B cell (primary cell): ENCODE measurements at regions not wholly inside any gene's neighbourhood (a gene's known extent, or its start where the extent isn't known, plus 50 kb on each side); places are given as distances from the start of the nearest gene placed in this dataset.

Experiments
- ATAC-seq: fragments of 200-7000 bp; cut with Tn5 transposase; one replicate; pipeline ENCODE4 v1.10.0; 2021; ENCODE audit warnings: low read depth, mild to moderate bottlenecking, moderate number of reproducible peaks, moderate library complexity
- CTCF ChIA-PET: fragments of 350-600 bp; sonication (Branson Sonifier 250); formaldehyde crosslinking; loops from one replicate; lab custom pipeline; 2021; ENCODE audit warnings: antibody characterized with exemption, inconsistent platforms; lab: Charles Lee
- POLR2A ChIA-PET: fragments of 350-600 bp; sonication (Branson Sonifier 250); formaldehyde crosslinking; loops from one replicate; lab custom pipeline; 2021; ENCODE audit warnings: antibody characterized with exemption; lab: Charles Lee
- DNase-seq: peaks from one replicate; pipeline ENCODE4 v3.0.0; 2013
- H2AFZ ChIP-seq: 2 replicates; pipeline ENCODE4 v1.6.1; 2012; ENCODE audit warnings: mild to moderate bottlenecking, low read depth, low read length; ENCODE audit not compliant: insufficient read depth, poor library complexity, severe bottlenecking
- H3K27ac ChIP-seq, 2 donors: 1 replicate in 1 of 2; 2 replicates in 1 of 2; pipeline ENCODE4 v1.5.1; 2012 to 2013; ENCODE audit warnings: low read length in 2 of 2, mild to moderate bottlenecking in 2 of 2, moderate library complexity in 1 of 2
- H3K27me3 ChIP-seq, 4 experiments: fragments of 200-600 bp in 1 of 4; sonication (generic) in 1 of 4; replicated peaks in 1 of 4; 1 replicate in 2 of 4; 2 replicates in 2 of 4; pipeline versions ENCODE4 v1.6.1 to v1.7.0; 2013 to 2016; ENCODE audit warnings: low read length in 3 of 4, mild to moderate bottlenecking in 2 of 4, mixed read lengths in 1 of 4, moderate library complexity in 1 of 4; ENCODE audit not compliant: insufficient read depth in 4 of 4, control insufficient read depth in 3 of 4; ENCODE audit errors: control extremely low read depth in 1 of 4
- H3K36me3 ChIP-seq, 2 experiments: replicated peaks in 1 of 2; 1 replicate in 1 of 2; 2 replicates in 1 of 2; pipeline versions ENCODE4 v1.6.1 to v1.7.1; 2013; ENCODE audit warnings: low read length in 1 of 2; ENCODE audit not compliant: insufficient read depth in 2 of 2, control insufficient read depth in 1 of 2; ENCODE audit errors: control extremely low read depth in 1 of 2, extremely low read depth in 1 of 2
- H3K4me1 ChIP-seq, 2 donors: fragments of 200-600 bp in 1 of 2; sonication (generic) in 1 of 2; 1 replicate in 1 of 2; 2 replicates in 1 of 2; pipeline versions ENCODE4 v1.5.1 to v1.6.1; 2013 to 2017; ENCODE audit warnings: low read length in 2 of 2; ENCODE audit not compliant: control insufficient read depth in 2 of 2, insufficient read depth in 2 of 2
- H3K4me2 ChIP-seq: replicated peaks from 2 replicates; pipeline ENCODE3; 2012; ENCODE audit warnings: mild to moderate bottlenecking, low read depth, low read length; ENCODE audit not compliant: poor library complexity, severe bottlenecking
- H3K4me3 ChIP-seq, 5 experiments: fragments of 200-600 bp in 1 of 5; sonication (generic) in 1 of 5; 1 replicate in 3 of 5; 2 replicates in 2 of 5; pipeline versions ENCODE4 v1.5.1 to v1.7.0; 2011 to 2016; ENCODE audit warnings: low read length in 4 of 5, mild to moderate bottlenecking in 4 of 5, low read depth in 2 of 5, control low read depth in 1 of 5, moderate library complexity in 1 of 5; ENCODE audit not compliant: insufficient read depth in 1 of 5; ENCODE audit errors: control extremely low read depth in 1 of 5, extremely low read depth in 1 of 5
- H3K79me2 ChIP-seq: fragments of 200-600 bp; sonication (generic); one replicate; pipeline ENCODE4 v1.6.0; 2016; ENCODE audit warnings: low read length; ENCODE audit not compliant: control insufficient read depth, insufficient read depth
- H3K9ac ChIP-seq: fragments of 200-600 bp; sonication (generic); 2 replicates; pipeline ENCODE4 v1.6.1; 2017; ENCODE audit warnings: mild to moderate bottlenecking, low read length, moderate library complexity
- H3K9me3 ChIP-seq, 3 donors: one replicate each; pipeline versions ENCODE4 v1.6.1 to v1.7.1; 2013; ENCODE audit warnings: low read length in 2 of 3; ENCODE audit not compliant: control insufficient read depth in 2 of 3, insufficient read depth in 1 of 3; ENCODE audit errors: control extremely low read depth in 1 of 3
- H4K20me1 ChIP-seq: 2 replicates; pipeline ENCODE4 v1.6.0; 2012; ENCODE audit warnings: mild to moderate bottlenecking, low read length; ENCODE audit not compliant: insufficient read depth, control insufficient read depth, poor library complexity, severe bottlenecking
- H3K27ac Mint-ChIP-seq: one replicate; pipeline ENCODE4 v1.8.0; 2021; ENCODE audit warnings: mixed read lengths
- H3K27me3 Mint-ChIP-seq: one replicate; pipeline ENCODE4 v1.8.0; 2021; ENCODE audit warnings: mixed read lengths
- H3K4me1 Mint-ChIP-seq: one replicate; pipeline ENCODE4 v1.8.0; 2021; ENCODE audit warnings: mixed read lengths
- H3K4me3 Mint-ChIP-seq: one replicate; pipeline ENCODE4 v1.8.0; 2021; ENCODE audit warnings: mixed read lengths
- H3K9me3 Mint-ChIP-seq: one replicate; pipeline ENCODE4 v1.8.0; 2022; ENCODE audit warnings: mixed read lengths; ENCODE audit not compliant: insufficient read depth
- EZH2 ChIP-seq: IDR thresholded peaks from 2 replicates; pipeline ENCODE4 v1.6.1; 2012; ENCODE audit warnings: borderline replicate concordance, low read depth, mild to moderate bottlenecking, moderate library complexity, low read length; ENCODE audit not compliant: insufficient read depth, poor library complexity, severe bottlenecking
- WGBS: methylation state at CpG from one replicate; pipeline ENCODE4 v1.1.5; 2013; ENCODE audit warnings: missing lambda C conversion rate; ENCODE audit not compliant: insufficient coverage; 5-methylcytosine and 5-hydroxymethylcytosine counted together
- intact Hi-C: fragments of 100-400 bp; cut with micrococcal nuclease; formaldehyde crosslinking; loops from one replicate; pipeline ENCODE4 v1.10.0; 2022
- TF ChIP-seq, protein P1 (sequence below): fragments of 200-600 bp; IDR thresholded peaks from one replicate; pipeline ENCODE4 v1.8.0; 2022; ENCODE audit warnings: antibody characterized with exemption, mild to moderate bottlenecking

DNA sequence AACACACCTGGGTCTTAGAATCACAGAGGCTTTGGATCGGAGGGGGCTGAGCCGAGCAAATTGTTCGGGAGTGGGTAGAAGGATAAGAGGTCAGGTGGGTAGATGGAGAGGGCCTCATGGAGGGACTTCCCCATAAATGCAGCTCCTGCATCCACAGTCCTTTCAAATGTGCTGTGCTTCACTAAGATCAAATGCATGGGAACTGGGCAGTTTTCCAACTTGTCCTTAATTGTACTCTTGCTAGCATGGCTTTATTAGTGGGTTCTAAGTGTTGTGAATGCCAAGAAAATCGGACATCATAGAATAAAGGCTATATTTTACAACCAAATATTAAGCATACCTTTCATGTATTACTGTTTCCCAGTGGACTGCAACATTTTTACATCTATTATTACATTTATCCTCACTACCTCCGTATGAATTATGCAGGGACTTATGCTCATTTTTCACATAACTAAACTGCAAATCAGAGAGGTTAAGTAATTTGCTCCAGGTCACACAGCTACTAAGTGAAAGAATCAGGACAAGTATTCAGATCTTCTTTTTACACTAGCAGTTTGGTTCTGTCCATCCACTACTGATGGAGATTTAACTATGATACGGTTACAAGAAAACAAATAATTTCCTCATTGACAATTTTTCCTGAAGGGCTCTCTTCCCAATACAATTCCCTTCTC lies 174.5 kb upstream of the RUNX1 start:
- Histone ChIP-seq H3K9me3 (peaks cover 0 to 2% (median 0%) of the 10 kb centered on the region in 3 donors), H3K36me3 (no peaks in the 10 kb centered on the region), H3K27ac (no peak overlapping the region), H4K20me1 (no peaks in the 10 kb centered on the region), H3K79me2 (no peaks in the 10 kb centered on the region), H3K4me2 (no peak overlapping the region), H3K9ac (no peak overlapping the region), H3K4me3 (no peak overlapping the region), H2AFZ (no peak overlapping the region), H3K4me1 (peaks cover 29% of the 10 kb centered on the region in 2 donors), H3K27me3 (no peaks in the 10 kb centered on the region)
- Mint-ChIP-seq H3K27me3 (no peaks in the 10 kb centered on the region), H3K4me1 (peaks cover 34% of the 10 kb centered on the region), H3K9me3 (no peaks in the 10 kb centered on the region), H3K4me3 (peak overlapping the region; percentile 3), H3K27ac (peak overlapping the region; percentile 1)
- ChIA-PET POLR2A (no interaction called here), CTCF (interaction anchor here (1.1 to 1.2 kb wide), 2 partner anchors 18 to 172 kb away, joined by 3 to 4 read pairs; no protein-coding TSS in a partner anchor)
- intact Hi-C loops: no loop called here
- WGBS: 100% methylated on average over 1 of the region's 6 CpGs
- ATAC-seq (no peak), DNase-seq (no peak)
- TF ChIP-seq, protein P1, sequence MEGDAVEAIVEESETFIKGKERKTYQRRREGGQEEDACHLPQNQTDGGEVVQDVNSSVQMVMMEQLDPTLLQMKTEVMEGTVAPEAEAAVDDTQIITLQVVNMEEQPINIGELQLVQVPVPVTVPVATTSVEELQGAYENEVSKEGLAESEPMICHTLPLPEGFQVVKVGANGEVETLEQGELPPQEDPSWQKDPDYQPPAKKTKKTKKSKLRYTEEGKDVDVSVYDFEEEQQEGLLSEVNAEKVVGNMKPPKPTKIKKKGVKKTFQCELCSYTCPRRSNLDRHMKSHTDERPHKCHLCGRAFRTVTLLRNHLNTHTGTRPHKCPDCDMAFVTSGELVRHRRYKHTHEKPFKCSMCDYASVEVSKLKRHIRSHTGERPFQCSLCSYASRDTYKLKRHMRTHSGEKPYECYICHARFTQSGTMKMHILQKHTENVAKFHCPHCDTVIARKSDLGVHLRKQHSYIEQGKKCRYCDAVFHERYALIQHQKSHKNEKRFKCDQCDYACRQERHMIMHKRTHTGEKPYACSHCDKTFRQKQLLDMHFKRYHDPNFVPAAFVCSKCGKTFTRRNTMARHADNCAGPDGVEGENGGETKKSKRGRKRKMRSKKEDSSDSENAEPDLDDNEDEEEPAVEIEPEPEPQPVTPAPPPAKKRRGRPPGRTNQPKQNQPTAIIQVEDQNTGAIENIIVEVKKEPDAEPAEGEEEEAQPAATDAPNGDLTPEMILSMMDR: no peak
- TF ChIP-seq EZH2: no peak

GRCh38 chr21:35222541-35222941 lies 173.4 kb upstream of the RUNX1 start:
- Histone ChIP-seq H3K9me3 (peaks cover 0 to 2% (median 0%) of the 10 kb centered on the region in 3 donors), H3K4me1 (peaks cover 22% of the 10 kb centered on the region in 2 donors), H3K4me3 (no peak overlapping the region), H3K27me3 (no peaks in the 10 kb centered on the region), H4K20me1 (no peaks in the 10 kb centered on the region), H3K27ac (peak overlapping the region in 1 of 2 donors; percentile 61), H2AFZ (peak overlapping the region; percentile 58), H3K36me3 (no peaks in the 10 kb centered on the region), H3K9ac (no peak overlapping the region), H3K4me2 (peak overlapping the region; percentile 42), H3K79me2 (no peaks in the 10 kb centered on the region)
- DNase-seq (peak; percentile 28), ATAC-seq (peak; percentile 13)
- POLR2A ChIA-PET: no interaction called here
- TF ChIP-seq, protein P1: no peak
- TF ChIP-seq EZH2: no peak
- Mint-ChIP-seq H3K4me1 (peaks cover 27% of the 10 kb centered on the region), H3K4me3 (peak overlapping the region; percentile 12), H3K27me3 (no peaks in the 10 kb centered on the region), H3K27ac (peak overlapping the region; percentile 27), H3K9me3 (no peaks in the 10 kb centered on the region)
- intact Hi-C loops: no loop called here
- WGBS: 5% methylated on average over 3 of the region's 3 CpGs
- CTCF ChIA-PET: interaction anchor here (1.1 to 1.2 kb wide), 2 partner anchors 17 to 171 kb away, joined by 3 to 4 read pairs; no protein-coding TSS in a partner anchor
